Gastroesophageal sphincter (tissue), 3 donors: ENCODE measurements at regions not wholly inside any gene's neighbourhood (a gene's known extent, or its start where the extent isn't known, plus 50 kb on each side); places are given as distances from the start of the nearest gene placed in this dataset.

ENCODE experiments used
- CTCF ChIP-seq, 4 experiments: fragments of 200-600 bp in 2 of 4; fragments of 450-650 bp in 2 of 4; sonication (generic) in 1 of 4; IDR thresholded peaks; one replicate each; pipeline ENCODE4 v1.5.1; 2017 to 2019; ENCODE audit warnings: antibody characterized with exemption in 4 of 4, mild to moderate bottlenecking in 2 of 4, moderate library complexity in 2 of 4
- POLR2A ChIP-seq, 2 donors: fragments of 450-650 bp; IDR thresholded peaks; one replicate each; pipeline ENCODE4 v1.6.1; 2017; ENCODE audit warnings: antibody characterized with exemption in 2 of 2, mild to moderate bottlenecking in 2 of 2, moderate library complexity in 1 of 2

GRCh38 chr5:147169901-147170300, 64.9 kb upstream of the STK32A start:
- TF ChIP-seq POLR2A (IDR thresholded peaks at IDR 0.05) (no peak), CTCF (IDR thresholded peaks at IDR 0.05) (no peak)
